Endothelial cell of umbilical vein (primary cell): ENCODE measurements at regions not wholly inside any gene's neighbourhood (a gene's known extent, or its start where the extent isn't known, plus 50 kb on each side); places are given as distances from the start of the nearest gene placed in this dataset.

Source experiments
- BruUV-seq: library from RNA; stranded (reverse); fragments of 400-500 nt; replicated peaks from 2 replicates; lab custom pipeline; 2021; lab: Mats Ljungman, UMichigan
- CTCF ChIA-PET: fragments of 300-600, 350-600 bp; sonication (Branson Sonifier 250); formaldehyde crosslinking; loops from one replicate; lab custom pipeline; 2021; ENCODE audit warnings: antibody characterized with exemption, inconsistent platforms; lab: Charles Lee
- POLR2A ChIA-PET: fragments of 300-600, 350-600 bp; sonication (Branson Sonifier 250); formaldehyde crosslinking; loops from one replicate; lab custom pipeline; 2021; ENCODE audit warnings: antibody characterized with exemption, inconsistent platforms; lab: Charles Lee
- DNase-seq: peaks from one replicate; pipeline ENCODE4 v3.0.0-alpha.2; 2011; ENCODE audit warnings: low read depth, low spot score
- FAIRE-seq: peaks from 2 replicates; lab custom pipeline; 2011; peaks lifted over from hg19 to GRCh38; lab: Jason Lieb, UNC
- H2AFZ ChIP-seq: 2 replicates; pipeline ENCODE4 v1.6.0; 2012; ENCODE audit warnings: low read depth, low read length, control low read depth, inconsistent platforms
- H3K27ac ChIP-seq: 2 replicates; pipeline ENCODE4 v1.5.1; 2011; ENCODE audit warnings: low read depth, mild to moderate bottlenecking, control low read depth, low read length, moderate library complexity; ENCODE audit not compliant: insufficient read depth
- H3K27me3 ChIP-seq, 2 experiments: 2 replicates each; pipeline versions ENCODE4 v1.6.0 to v1.6.1; 2011; ENCODE audit warnings: low read length in 2 of 2, mixed read lengths in 1 of 2; ENCODE audit not compliant: control insufficient read depth in 2 of 2, insufficient read depth in 2 of 2
- H3K36me3 ChIP-seq, 2 experiments: 2 replicates in 1 of 2; 3 replicates in 1 of 2; pipeline ENCODE4 v1.5.1; 2011; ENCODE audit warnings: low read length in 2 of 2, mild to moderate bottlenecking in 1 of 2, moderate library complexity in 1 of 2; ENCODE audit not compliant: control insufficient read depth in 2 of 2, insufficient read depth in 2 of 2; ENCODE audit errors: extremely low read depth in 1 of 2
- H3K4me1 ChIP-seq: 3 replicates; pipeline ENCODE4 v1.5.1; 2011; ENCODE audit warnings: mild to moderate bottlenecking, low read length; ENCODE audit not compliant: control insufficient read depth, insufficient read depth; ENCODE audit errors: extremely low read depth
- H3K4me2 ChIP-seq: 2 replicates; pipeline ENCODE4 v1.6.1; 2011; ENCODE audit warnings: low read length, control low read depth, mixed read lengths; ENCODE audit not compliant: insufficient read depth
- H3K4me3 ChIP-seq, 3 experiments: fragments of 200-600 bp in 1 of 3; sonication (generic), shearing (Covaris generic) in 1 of 3; replicated peaks in 1 of 3; 2 replicates each; pipeline ENCODE4 v1.5.1; 2011 to 2016; ENCODE audit warnings: control low read depth in 3 of 3, low read length in 3 of 3, mild to moderate bottlenecking in 2 of 3, inconsistent platforms in 1 of 3, low read depth in 1 of 3, moderate library complexity in 1 of 3; ENCODE audit not compliant: insufficient read depth in 1 of 3
- H3K79me2 ChIP-seq: 2 replicates; pipeline ENCODE4 v1.6.0; 2012; ENCODE audit warnings: low read length, inconsistent platforms; ENCODE audit not compliant: control insufficient read depth, insufficient read depth
- H3K9ac ChIP-seq: replicated peaks from 2 replicates; pipeline ENCODE3; 2011; ENCODE audit warnings: low read length, control low read depth; ENCODE audit not compliant: insufficient read depth; ENCODE audit errors: extremely low read depth
- H3K9me1 ChIP-seq: replicated peaks from 3 replicates; pipeline ENCODE4 v1.6.0; 2011; ENCODE audit warnings: mild to moderate bottlenecking, low read length; ENCODE audit not compliant: control insufficient read depth, insufficient read depth; ENCODE audit errors: extremely low read depth
- H3K9me3 ChIP-seq: replicated peaks from 2 replicates; pipeline ENCODE4 v1.5.1; 2012; ENCODE audit warnings: low read length, inconsistent platforms; ENCODE audit not compliant: control insufficient read depth, insufficient read depth
- H4K20me1 ChIP-seq: replicated peaks from 2 replicates; pipeline ENCODE3; 2011; ENCODE audit warnings: mild to moderate bottlenecking, low read length; ENCODE audit not compliant: control insufficient read depth, insufficient read depth; ENCODE audit errors: extremely low read depth
- CTCF ChIP-seq, 2 donors: IDR thresholded peaks; 1 replicate in 1 of 2; 2 replicates in 1 of 2; pipeline ENCODE4 v1.5.1; 2011; ENCODE audit warnings: low read length in 2 of 2, mild to moderate bottlenecking in 2 of 2, moderate library complexity in 2 of 2, control low read depth in 1 of 2, inconsistent platforms in 1 of 2, low read depth in 1 of 2; ENCODE audit not compliant: insufficient read depth in 1 of 2; ENCODE audit errors: extremely low read depth in 1 of 2
- EZH2 ChIP-seq: IDR thresholded peaks from 2 replicates; pipeline ENCODE4 v1.6.1; 2012; ENCODE audit warnings: borderline replicate concordance, low read depth, mild to moderate bottlenecking, moderate library complexity, low read length, inconsistent platforms; ENCODE audit not compliant: severe bottlenecking
- FOS ChIP-seq: IDR thresholded peaks from 2 replicates; pipeline ENCODE4 v1.6.1; 2011; ENCODE audit warnings: mild to moderate bottlenecking, low read length, moderate library complexity, borderline replicate concordance; ENCODE audit not compliant: insufficient read depth
- GATA2 ChIP-seq: IDR thresholded peaks from 2 replicates; pipeline ENCODE4 v1.7.0; 2011; ENCODE audit warnings: low read depth, mild to moderate bottlenecking, moderate library complexity, mixed read lengths, low read length; ENCODE audit not compliant: insufficient read length, insufficient read depth
- JUN ChIP-seq: IDR thresholded peaks from 2 replicates; pipeline ENCODE4 v1.6.1; 2011; ENCODE audit warnings: borderline replicate concordance, low read depth; ENCODE audit not compliant: insufficient read length, insufficient read depth
- MAX ChIP-seq: IDR thresholded peaks from 2 replicates; pipeline ENCODE4 v1.6.1; 2011; ENCODE audit not compliant: insufficient read depth, insufficient read length
- MYC ChIP-seq: IDR thresholded peaks from one replicate; pipeline ENCODE4 v1.6.1; 2011; ENCODE audit warnings: mild to moderate bottlenecking, low read depth, low read length
- POLR2A ChIP-seq: IDR thresholded peaks from 2 replicates; pipeline ENCODE4 v1.6.1; 2012; ENCODE audit warnings: low read depth, mild to moderate bottlenecking, control low read depth, low read length
- POLR2AphosphoS5 ChIP-seq: IDR thresholded peaks from 2 replicates; pipeline ENCODE4 v1.6.1; 2012; ENCODE audit warnings: low read depth, mild to moderate bottlenecking, control low read depth, low read length, moderate library complexity; ENCODE audit not compliant: insufficient read depth
- dilution Hi-C: fragments of 300-500 bp; cut with MboI; formaldehyde crosslinking; loops from one replicate; pipeline ENCODE4 v1.15.0; 2019; ENCODE audit warnings: low sequenced_read_pairs; ENCODE audit not compliant: extremely low pct_ligation_motif_present
- intact Hi-C: fragments of 100-400 bp; cut with micrococcal nuclease; formaldehyde crosslinking; loops from one replicate; pipeline ENCODE4 v1.10.0; 2022

- Histone ChIP-seq H3K27ac (no peak overlapping the region), H3K27me3 (no peaks in the 10 kb centered on the region), H2AFZ (no peak overlapping the region), H4K20me1 (no peaks in the 10 kb centered on the region), H3K9me1 (no peaks in the 10 kb centered on the region), H3K79me2 (no peaks in the 10 kb centered on the region), H3K4me1 (no peaks in the 10 kb centered on the region), H3K4me3 (no peak overlapping the region), H3K9me3 (no peaks in the 10 kb centered on the region), H3K36me3 (no peaks in the 10 kb centered on the region), H3K4me2 (no peak overlapping the region), H3K9ac (no peak overlapping the region)
- ChIA-PET POLR2A (no interaction called here), CTCF (no interaction called here)
- DNase-seq (no peak), FAIRE-seq (no peak)
- dilution Hi-C loops (no loop called here), intact Hi-C loops (no loop called here)
- TF ChIP-seq CTCF (IDR thresholded peaks at IDR 0.05; ENCODE audit: extremely low read depth in 1 of 2, insufficient read depth in 1 of 2, low read depth in 1 of 2, low read length in 2 of 2) = no peak
- TF ChIP-seq FOS = no peak
- no peak for TF ChIP-seq MAX
- TF ChIP-seq POLR2A = no peak
- TF ChIP-seq JUN = no peak
- no peak for TF ChIP-seq GATA2
- no peak for TF ChIP-seq EZH2
- TF ChIP-seq POLR2AphosphoS5 = no peak
- no peak for TF ChIP-seq MYC
- BruUV-seq = no TSS peak
These were observed 128.4 kb upstream of the CDH7 start for GRCh38 chr18:65622436-65622835.
